NCI-H2029 treated with DMSO at 0.1 percent for 48 hours (cell line): ENCODE measurements at regions not wholly inside any gene's neighbourhood (a gene's known extent, or its start where the extent isn't known, plus 50 kb on each side); places are given as distances from the start of the nearest gene placed in this dataset.

ENCODE experiments used
- DNase-seq: peaks from one replicate; lab custom pipeline; 2025; lab: John Stamatoyannopoulos, UW

DNA sequence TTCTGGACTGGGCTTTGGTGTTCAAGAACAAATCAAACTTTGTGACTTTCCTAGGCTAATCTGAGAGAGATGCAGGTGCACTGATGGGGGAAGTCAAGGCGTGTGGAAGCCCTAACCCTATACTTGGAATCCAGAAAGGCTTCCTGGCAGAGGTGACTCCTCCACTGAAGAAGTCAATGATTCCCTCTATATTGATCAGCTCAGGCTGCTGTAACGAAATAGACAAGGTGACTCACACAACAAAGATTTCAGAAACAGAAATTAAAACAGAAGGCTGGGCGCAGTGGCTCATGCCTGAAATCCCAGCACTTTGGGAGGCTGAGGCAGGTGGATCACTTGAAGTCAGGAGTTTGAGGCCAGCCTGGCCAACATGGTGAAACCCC is 69.6 kb upstream of the GGTA1 start:
- no peak for DNase-seq

DNA sequence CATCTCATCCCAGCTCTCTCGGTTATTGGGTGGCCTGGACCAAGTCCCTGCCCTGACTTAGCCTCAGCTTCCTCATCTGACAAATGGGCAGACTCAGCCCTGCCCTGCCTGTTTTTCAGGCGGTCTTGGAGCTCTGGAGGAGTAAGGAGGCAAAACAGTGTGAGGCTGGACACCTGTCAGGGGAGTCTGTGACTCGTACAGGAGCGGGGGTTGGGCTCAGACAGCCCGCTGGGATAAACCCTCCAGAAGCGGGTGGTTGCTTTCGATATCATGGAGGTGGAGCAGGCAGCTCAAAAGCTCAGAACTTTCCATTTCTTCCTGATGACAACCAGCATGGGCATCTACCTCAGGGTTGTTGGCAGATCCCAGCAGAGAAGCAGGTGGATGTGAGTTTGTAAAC is 72.9 kb upstream of the GGTA1 start:
- DNase-seq = no peak

DNA sequence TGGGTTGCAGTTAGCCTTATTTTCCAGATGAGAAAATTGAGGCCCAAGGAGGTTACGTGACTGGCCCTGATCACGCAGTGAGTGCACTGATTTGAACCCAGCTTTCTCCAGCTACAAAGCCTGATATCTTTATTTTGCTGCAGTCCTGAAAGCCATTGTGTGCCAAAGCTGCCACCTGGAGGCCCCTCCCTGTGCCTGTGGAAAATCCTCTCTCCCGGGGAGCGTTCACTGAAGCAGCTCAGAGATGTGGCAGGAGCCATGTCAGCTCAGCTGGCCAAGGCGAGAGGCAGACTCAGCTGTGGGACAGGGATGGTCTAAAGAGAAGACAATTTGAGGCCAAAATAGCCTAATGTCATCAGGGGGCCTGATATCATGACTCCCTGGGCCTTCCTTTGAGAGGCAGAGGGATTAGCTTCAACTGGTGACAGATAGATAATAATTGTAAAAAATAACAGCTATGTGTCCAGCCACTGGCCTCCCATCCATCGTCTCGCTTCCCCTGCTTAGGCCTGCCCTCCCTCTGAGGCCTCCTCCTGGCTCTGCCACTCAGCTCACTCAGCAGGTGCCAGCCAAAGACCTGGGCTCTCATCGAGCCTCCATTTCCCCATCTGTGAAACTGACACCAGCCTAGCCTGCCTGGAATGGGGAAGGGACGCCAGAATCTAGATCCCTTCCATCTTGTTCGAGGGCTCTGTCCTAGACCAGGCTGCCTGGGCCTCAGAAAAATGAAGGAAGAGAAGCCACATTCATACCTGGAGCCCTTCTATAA is 74.3 kb upstream of the GGTA1 start:
- DNase-seq = no peak

DNA sequence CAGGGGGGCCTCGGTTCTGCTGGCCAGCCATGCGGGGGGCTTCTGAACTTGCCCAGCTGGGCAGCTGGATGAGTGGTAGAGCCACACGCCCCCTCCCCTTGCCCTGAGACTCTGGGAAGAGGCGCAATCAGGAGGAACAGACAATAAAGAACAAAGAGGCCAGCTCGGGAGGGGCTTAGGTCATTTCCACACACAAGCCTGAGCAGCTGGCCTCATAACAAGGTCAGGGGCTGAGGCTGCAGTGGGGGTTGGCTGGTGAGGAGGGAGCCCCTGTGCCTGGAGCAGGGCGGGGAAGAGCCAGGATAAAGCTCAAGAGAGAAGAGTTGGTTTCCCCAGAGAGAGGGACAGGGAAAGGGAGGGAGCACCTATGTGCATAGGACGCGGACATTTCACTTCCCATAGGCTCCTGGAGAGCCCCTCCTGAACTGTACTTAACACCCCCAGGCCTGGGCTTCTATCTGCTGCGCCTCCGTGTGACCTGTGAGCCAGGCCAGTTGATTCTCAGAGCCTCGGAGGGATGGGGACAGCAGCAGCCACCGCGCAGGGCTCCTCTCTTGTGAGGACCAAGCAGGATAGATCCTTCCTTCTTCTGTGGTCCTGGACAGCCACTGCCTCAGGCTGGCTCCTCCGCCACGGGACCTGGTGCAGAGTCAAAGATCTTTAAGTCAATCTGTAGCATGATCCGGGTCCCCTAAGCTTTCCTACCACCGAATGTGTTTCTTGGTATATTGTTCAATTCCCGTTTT is 75.3 kb upstream of the GGTA1 start:
- no peak for DNase-seq

- DNase-seq = peak; percentile 21
These were observed 75.0 kb upstream of the DAB2IP start for GRCh38 chr9:121576281-121577075.

- no peak for DNase-seq
These were observed 74.3 kb upstream of the DAB2IP start for GRCh38 chr9:121577166-121577565.

DNA sequence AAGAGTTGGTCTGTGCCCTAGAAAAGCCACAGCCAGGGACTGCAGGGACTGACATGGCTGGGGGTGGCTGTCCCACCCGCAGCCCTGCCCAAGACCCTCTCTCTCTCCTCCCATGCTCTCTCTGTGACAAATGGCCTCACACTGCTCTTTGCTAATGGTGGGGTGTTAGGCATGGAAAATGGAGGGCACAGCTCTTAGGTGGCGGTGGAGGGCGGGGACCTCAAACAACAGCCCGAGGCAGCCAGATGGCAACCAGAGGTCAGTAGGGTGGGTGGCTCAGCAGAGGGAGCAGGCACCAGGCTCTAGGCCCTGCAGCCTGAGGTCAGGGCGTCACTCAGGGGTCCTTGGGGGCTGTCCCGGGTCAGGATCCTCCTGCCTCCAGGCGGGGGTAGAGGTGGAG is 73.9 kb upstream of the DAB2IP start:
- no peak for DNase-seq

GRCh38 chr9:121581786-121582600 is 69.4 kb upstream of the DAB2IP start:
- DNase-seq = no peak

- DNase-seq = no peak
These were observed 68.8 kb upstream of the DAB2IP start for GRCh38 chr9:121582641-121583040.

GRCh38 chr9:121584421-121584820 is 67.0 kb upstream of the DAB2IP start:
- DNase-seq = no peak

DNA sequence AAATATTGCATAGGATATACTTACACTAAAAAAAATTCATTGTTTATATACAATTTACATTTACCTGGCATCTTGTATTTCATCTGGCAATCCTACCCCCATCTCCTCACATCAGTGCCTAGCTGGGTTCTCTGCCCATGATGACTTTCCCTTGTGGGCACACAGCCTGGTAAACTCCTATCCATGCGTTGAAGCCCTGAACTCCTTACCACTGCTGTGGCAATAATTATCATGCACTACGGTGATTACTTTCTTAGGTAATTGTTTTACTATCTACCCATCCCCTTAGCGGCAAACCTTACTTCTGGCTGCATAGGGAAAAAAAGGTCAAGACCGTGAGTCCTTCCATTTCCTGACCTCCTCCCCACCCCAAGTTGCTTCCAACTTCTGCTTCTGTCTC is 63.6 kb upstream of the DAB2IP start:
- no peak for DNase-seq

GRCh38 chr9:121589986-121590385 is 61.4 kb upstream of the DAB2IP start:
- DNase-seq = no peak

GRCh38 chr9:121592265-121592664 is 59.2 kb upstream of the DAB2IP start:
- no peak for DNase-seq

DNA sequence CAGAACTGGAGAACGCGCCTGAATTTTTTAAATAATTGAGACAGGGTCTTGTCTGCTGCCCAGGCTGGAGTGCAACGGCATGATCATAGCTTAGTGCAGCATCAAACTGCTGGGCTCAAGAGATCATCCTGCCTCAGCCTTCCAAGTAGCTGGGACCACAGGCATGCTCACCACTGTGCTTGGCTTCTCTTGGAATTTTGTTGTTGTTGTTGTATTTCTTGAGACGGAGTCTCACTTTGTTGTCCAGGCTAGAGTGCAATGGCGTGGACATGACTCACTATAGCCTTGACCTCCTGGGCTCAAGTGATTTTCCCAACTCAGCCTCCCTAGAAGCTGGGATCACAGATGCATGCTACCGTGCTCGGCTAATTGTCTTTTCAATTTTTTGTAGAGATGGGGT is 58.4 kb upstream of the DAB2IP start:
- no peak for DNase-seq

- no peak for DNase-seq
These were observed 54.9 kb upstream of the DAB2IP start for GRCh38 chr9:121596515-121596914.

DNA sequence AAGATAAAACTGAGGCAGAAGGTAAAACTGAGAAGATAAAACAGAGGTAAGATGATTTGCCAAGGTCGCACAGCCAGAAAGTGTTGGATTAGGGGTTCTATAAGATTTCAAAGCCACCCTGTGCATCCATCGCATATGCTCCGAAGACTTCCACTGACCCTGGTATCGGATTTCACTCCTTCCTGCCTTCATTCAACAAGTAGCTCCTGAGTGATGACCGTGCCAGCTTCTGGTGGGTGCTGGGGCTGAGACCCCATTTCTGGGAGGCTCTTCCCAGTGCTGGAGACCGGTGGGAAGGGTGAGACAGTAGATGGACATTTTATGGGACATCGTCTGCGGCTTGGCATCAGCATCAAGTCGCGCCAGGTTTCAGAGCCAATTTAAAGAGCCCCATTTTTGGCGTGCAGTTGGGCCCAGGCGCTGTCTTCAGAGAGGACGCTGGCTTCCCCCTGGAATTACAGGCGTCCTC is 53.7 kb upstream of the DAB2IP start:
- no peak for DNase-seq

DNA sequence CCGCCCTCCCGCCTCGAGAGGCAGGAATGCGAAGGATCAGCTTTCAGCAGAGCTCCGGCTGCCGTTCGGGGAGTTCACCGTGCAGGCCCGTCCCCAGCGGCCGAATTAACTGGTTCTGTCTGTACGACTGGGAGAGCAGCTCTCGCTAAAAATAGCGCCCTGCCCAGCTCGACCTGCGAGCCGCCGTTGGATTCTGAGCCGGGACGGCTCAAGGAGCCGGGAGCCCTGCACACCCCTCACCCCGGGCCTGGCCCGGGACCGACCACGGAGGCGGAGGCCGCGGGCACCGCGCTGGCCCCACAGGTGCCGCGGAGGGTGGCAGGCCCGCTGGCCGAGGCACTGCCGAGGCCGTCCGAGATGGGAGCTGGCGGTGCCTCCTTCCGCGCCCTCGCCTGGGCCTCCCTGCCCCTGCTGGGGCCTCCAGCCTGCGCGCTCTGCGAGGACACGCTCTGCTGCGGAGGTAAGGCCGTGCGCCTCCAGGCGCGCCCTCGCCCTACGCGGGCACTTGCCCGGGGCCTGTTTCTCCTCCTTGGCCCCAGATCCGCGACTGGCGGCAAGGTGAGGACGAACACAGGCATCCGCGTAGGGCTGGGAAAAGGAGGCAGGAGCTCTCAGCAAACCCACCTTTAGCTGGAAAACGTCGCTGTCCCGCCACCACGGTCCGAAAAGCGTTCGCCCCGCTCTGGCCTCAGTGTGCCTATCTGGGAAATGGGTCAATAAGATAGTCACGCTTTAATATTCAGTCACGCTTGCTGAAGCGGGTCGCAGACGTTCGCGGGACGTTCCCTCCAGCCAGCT is 53.1 kb upstream of the DAB2IP start:
- no peak for DNase-seq

DNA sequence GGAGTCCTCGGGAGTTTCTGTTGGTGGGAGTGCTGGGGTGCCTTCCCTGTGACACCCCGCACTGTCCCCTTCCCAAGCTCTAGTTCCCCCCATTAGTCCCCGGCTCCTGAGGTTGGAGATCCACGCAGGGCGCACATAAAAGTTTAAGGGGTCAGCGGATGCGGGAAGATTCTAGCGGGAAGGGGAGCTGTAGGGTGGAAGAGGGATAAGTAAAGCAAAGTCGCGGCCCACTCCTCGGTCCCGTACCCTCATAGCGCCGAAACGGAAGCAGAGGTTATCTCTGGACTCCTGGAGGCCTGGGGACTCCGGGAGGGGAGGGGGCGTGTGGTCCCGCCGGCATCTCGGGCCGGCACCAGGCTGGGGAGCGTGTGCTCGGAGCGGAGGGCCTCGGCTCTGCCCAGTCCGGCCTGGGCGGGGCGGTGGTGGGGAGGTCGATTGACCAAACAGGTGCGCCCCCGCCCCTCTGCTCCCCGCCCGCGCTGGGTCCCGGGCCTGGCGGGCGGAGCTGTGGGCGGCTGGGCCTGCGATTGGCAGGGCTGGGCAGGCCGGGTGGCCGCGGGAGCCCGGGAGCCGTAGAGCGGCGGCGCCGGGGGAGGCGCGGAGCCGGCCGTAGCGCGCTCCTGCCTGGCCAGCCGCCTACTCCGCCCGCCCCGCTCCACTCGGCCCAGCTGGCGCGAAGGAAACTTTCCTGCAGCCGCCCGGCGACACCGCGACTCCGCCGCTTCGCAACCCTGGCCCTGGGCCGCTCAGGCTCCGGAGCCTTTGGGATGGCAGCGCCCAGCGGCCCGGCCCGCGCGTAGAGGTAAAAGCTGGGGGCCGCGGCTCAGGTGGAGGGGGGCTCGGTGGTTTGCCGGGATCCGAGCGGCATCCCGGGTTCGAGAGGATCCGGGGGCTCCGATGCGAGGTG is 52.2 kb upstream of the DAB2IP start:
- DNase-seq = no peak

- no peak for DNase-seq
These were observed 51.4 kb upstream of the DAB2IP start for GRCh38 chr9:121599872-121600585.
